Smooth muscle cell (in vitro differentiated cells): ENCODE measurements at regions not wholly inside any gene's neighbourhood (a gene's known extent, or its start where the extent isn't known, plus 50 kb on each side); places are given as distances from the start of the nearest gene placed in this dataset.

Source experiments
- DNase-seq: peaks from one replicate; lab custom pipeline; 2025; ENCODE audit not compliant: unreplicated experiment; lab: John Stamatoyannopoulos, UW
- H2AFZ ChIP-seq: fragments of 200-600 bp; sonication (generic); 2 replicates; pipeline ENCODE4 v1.6.0; 2016; ENCODE audit warnings: antibody characterized with exemption, low read depth, mild to moderate bottlenecking
- H3F3A ChIP-seq: fragments of 200-600 bp; sonication (generic); 2 replicates; pipeline ENCODE4 v1.6.0; 2017; ENCODE audit warnings: antibody characterized with exemption, low read depth
- H3K27ac ChIP-seq: fragments of 200-600 bp; sonication (generic); 2 replicates; pipeline ENCODE4 v1.5.1; 2016; ENCODE audit warnings: low read depth, mild to moderate bottlenecking
- H3K27me3 ChIP-seq: fragments of 200-600 bp; sonication (generic); 2 replicates; pipeline ENCODE4 v1.6.1; 2016; ENCODE audit warnings: low read depth, mild to moderate bottlenecking
- H3K36me3 ChIP-seq: fragments of 200-600 bp; sonication (generic); 2 replicates; pipeline ENCODE4 v1.5.1; 2016; ENCODE audit warnings: low read depth
- H3K4me1 ChIP-seq: fragments of 200-600 bp; sonication (generic); 2 replicates; pipeline ENCODE4 v1.5.1; 2016; ENCODE audit warnings: low read depth
- H3K4me2 ChIP-seq: fragments of 200-600 bp; sonication (generic); 2 replicates; pipeline ENCODE4 v1.6.0; 2016; ENCODE audit warnings: mild to moderate bottlenecking
- H3K4me3 ChIP-seq: fragments of 200-600 bp; sonication (generic); 2 replicates; pipeline ENCODE4 v1.5.1; 2016; ENCODE audit warnings: mild to moderate bottlenecking
- H3K79me2 ChIP-seq: fragments of 200-600 bp; sonication (generic); 2 replicates; pipeline ENCODE4 v1.6.0; 2016; ENCODE audit warnings: low read depth, mild to moderate bottlenecking
- H3K9ac ChIP-seq: fragments of 200-600 bp; sonication (generic); 2 replicates; pipeline ENCODE4 v1.6.0; 2016; ENCODE audit warnings: low read depth
- H3K9me3 ChIP-seq: fragments of 200-600 bp; sonication (generic); replicated peaks from 2 replicates; pipeline ENCODE4 v1.5.1; 2016; ENCODE audit warnings: low read depth
- H4K20me1 ChIP-seq: fragments of 200-600 bp; sonication (generic); 2 replicates; pipeline ENCODE4 v1.6.0; 2016; ENCODE audit warnings: low read depth
- CTCF ChIP-seq: fragments of 200-600 bp; sonication (generic); IDR thresholded peaks from 2 replicates; pipeline ENCODE4 v1.5.1; 2017; ENCODE audit warnings: borderline replicate concordance, mild to moderate bottlenecking, antibody characterized with exemption; ENCODE audit not compliant: insufficient read depth, poor library complexity, severe bottlenecking
- WGBS: methylation state at CpG from one replicate; pipeline ENCODE4 v1.1.7; 2016; ENCODE audit warnings: low lambda C conversion rate; 5-methylcytosine and 5-hydroxymethylcytosine counted together

GRCh38 chr12:88946372-88946997 lies 366.2 kb upstream of the KITLG start:
- Histone ChIP-seq H3K27ac (no peak overlapping the region), H3K27me3 (peaks cover 65% of the 10 kb centered on the region), H3K4me3 (no peak overlapping the region), H3K36me3 (no peaks in the 10 kb centered on the region), H4K20me1 (no peaks in the 10 kb centered on the region), H2AFZ (no peak overlapping the region), H3K79me2 (no peaks in the 10 kb centered on the region), H3F3A (no peaks in the 10 kb centered on the region), H3K9me3 (no peaks in the 10 kb centered on the region), H3K9ac (no peak overlapping the region), H3K4me1 (peaks cover 16% of the 10 kb centered on the region), H3K4me2 (peak overlapping the region; percentile 20)
- WGBS: 34% methylated on average over 5 of the region's 5 CpGs
- TF ChIP-seq CTCF: peak; percentile 15
- no peak for DNase-seq

GRCh38 chr12:88945051-88945732 lies 364.9 kb upstream of the KITLG start:
- peaks cover 9% of the 10 kb centered on the region for H3K4me1 ChIP-seq
- no peaks in the 10 kb centered on the region for H3K36me3 ChIP-seq
- H3K27me3 ChIP-seq: peaks cover 60% of the 10 kb centered on the region
- no peak overlapping the region for H3K9ac ChIP-seq
- H3K4me2 ChIP-seq: no peak overlapping the region
- no peak overlapping the region for H2AFZ ChIP-seq
- DNase-seq: no peak
- TF ChIP-seq CTCF: no peak
- no peak overlapping the region for H3K27ac ChIP-seq
- no peaks in the 10 kb centered on the region for H3F3A ChIP-seq
- H3K9me3 ChIP-seq: no peaks in the 10 kb centered on the region
- no peak overlapping the region for H3K4me3 ChIP-seq
- 59% methylated on average over 3 of the region's 3 CpGs for WGBS
- H4K20me1 ChIP-seq: no peaks in the 10 kb centered on the region
- no peaks in the 10 kb centered on the region for H3K79me2 ChIP-seq

- H3K4me3 ChIP-seq: no peak overlapping the region
- no peak for TF ChIP-seq CTCF
- H3K27ac ChIP-seq: no peak overlapping the region
- H2AFZ ChIP-seq: no peak overlapping the region
- H3K9me3 ChIP-seq: no peaks in the 10 kb centered on the region
- DNase-seq: no peak
- 62% methylated on average over 3 of the region's 3 CpGs for WGBS
- no peaks in the 10 kb centered on the region for H3K79me2 ChIP-seq
- H3K27me3 ChIP-seq: peaks cover 60% of the 10 kb centered on the region
- no peak overlapping the region for H3K4me2 ChIP-seq
- no peaks in the 10 kb centered on the region for H3F3A ChIP-seq
- no peaks in the 10 kb centered on the region for H3K36me3 ChIP-seq
- H3K4me1 ChIP-seq: peaks cover 9% of the 10 kb centered on the region
- H4K20me1 ChIP-seq: no peaks in the 10 kb centered on the region
- no peak overlapping the region for H3K9ac ChIP-seq
These were observed 364.1 kb upstream of the KITLG start for GRCh38 chr12:88944397-88944796.

- no peak overlapping the region for H2AFZ ChIP-seq
- TF ChIP-seq CTCF: no peak
- WGBS: 87% methylated on average over 2 of the region's 2 CpGs
- H3F3A ChIP-seq: no peaks in the 10 kb centered on the region
- no peaks in the 10 kb centered on the region for H4K20me1 ChIP-seq
- peaks cover 67% of the 10 kb centered on the region for H3K27me3 ChIP-seq
- H3K79me2 ChIP-seq: no peaks in the 10 kb centered on the region
- DNase-seq: no peak
- H3K9me3 ChIP-seq: no peaks in the 10 kb centered on the region
- peaks cover under 1% of the 10 kb centered on the region for H3K4me1 ChIP-seq
- H3K27ac ChIP-seq: no peak overlapping the region
- no peak overlapping the region for H3K4me3 ChIP-seq
- H3K9ac ChIP-seq: no peak overlapping the region
- H3K4me2 ChIP-seq: no peak overlapping the region
- H3K36me3 ChIP-seq: no peaks in the 10 kb centered on the region
These were observed 360.6 kb upstream of the KITLG start for GRCh38 chr12:88940854-88941253.
